ENCODE measurements at regions not wholly inside any gene's neighbourhood (a gene's known extent, or its start where the extent isn't known, plus 50 kb on each side); places are given as distances from the start of the nearest gene placed in this dataset.

DNA sequence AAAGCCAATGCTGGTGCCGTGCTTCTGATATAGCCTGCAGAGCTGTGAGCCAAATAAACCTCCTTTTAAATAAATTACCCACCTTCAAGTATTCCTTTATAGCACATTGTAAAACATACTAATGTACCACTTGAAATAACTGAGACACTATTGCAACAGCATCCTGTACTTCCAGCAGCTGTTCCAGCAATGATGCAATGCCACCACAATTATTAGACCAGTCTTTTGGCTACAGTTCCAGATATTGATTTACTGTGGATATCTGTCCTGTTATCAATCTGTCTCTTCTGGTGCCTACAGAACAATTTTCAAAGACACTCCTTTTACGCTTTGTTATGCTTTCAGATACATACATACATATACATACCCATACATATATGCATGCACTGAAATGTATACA lies 567.9 kb downstream of the TAF11L14 start (continued):
- no peak for TF ChIP-seq ZNF677 (tag by site-specific recombination; IDR thresholded peaks at IDR 0.05)
- TF ChIP-seq KLF16 (tag by site-specific recombination; IDR thresholded peaks at IDR 0.05): no peak
- TF ChIP-seq ZNF596 (tag by site-specific recombination; IDR thresholded peaks at IDR 0.05): no peak
- no peak for TF ChIP-seq GLI2 (tag by site-specific recombination; IDR thresholded peaks at IDR 0.05; ENCODE audit: borderline replicate concordance, low read depth)

DNA sequence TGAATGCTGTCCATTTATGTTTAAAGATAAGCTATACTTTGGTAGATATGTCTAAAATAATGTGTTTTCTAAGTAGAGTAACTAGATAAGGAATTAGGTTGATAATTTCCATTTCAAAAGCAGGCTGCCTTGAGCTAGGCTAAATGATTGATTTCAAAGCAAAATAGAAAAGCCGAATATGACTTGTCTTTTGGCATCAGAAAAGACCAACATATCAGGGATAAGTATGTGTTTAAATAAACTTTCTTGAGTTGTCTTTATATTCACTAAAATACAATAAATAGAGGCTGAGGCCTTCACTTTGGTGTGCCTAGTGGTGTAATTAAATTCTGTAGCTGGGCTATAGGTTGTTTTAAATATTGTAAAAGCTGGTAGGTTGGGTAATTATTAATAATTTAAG lies 569.0 kb downstream of the TAF11L14 start:
- ChIA-PET POLR2A (no interaction called here), CTCF (interaction anchor here (0.6 kb wide), 1 partner anchor 89 kb away, joined by 5 read pairs; no protein-coding TSS in a partner anchor)
- no peaks in the 10 kb centered on the region for H3K36me3 ChIP-seq (ENCODE audit: control insufficient read depth in 2 of 2, insufficient read depth in 1 of 2, low read length in 2 of 2)
- no peak overlapping the region for H3K27ac ChIP-seq (ENCODE audit: extremely low read depth, low read depth, low read length)
- H3K4me3 ChIP-seq (ENCODE audit: low read depth, low read length): no peak overlapping the region
- TF ChIP-seq, protein P1, sequence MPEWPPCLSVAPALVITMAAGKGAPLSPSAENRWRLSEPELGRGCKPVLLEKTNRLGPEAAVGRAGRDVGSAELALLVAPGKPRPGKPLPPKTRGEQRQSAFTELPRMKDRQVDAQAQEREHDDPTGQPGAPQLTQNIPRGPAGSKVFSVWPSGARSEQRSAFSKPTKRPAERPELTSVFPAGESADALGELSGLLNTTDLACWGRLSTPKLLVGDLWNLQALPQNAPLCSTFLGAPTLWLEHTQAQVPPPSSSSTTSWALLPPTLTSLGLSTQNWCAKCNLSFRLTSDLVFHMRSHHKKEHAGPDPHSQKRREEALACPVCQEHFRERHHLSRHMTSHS (tag by site-specific recombination; IDR thresholded peaks at IDR 0.05): no peak
- TF ChIP-seq SP3 (tag by site-specific recombination; IDR thresholded peaks at IDR 0.05) (no peak), KLF7 (tag by site-specific recombination; IDR thresholded peaks at IDR 0.05; ENCODE audit: borderline replicate concordance) (no peak), ZNF394 (tag by site-specific recombination; IDR thresholded peaks at IDR 0.05; ENCODE audit: borderline replicate concordance) (no peak), ZIC2 (tag by site-specific recombination; IDR thresholded peaks at IDR 0.05) (no peak), FEZF1 (tag by site-specific recombination; IDR thresholded peaks at IDR 0.05) (no peak), BCL11A (tag by site-specific recombination; IDR thresholded peaks at IDR 0.05; ENCODE audit: low read depth) (no peak), ZNF626 (tag by site-specific recombination; IDR thresholded peaks at IDR 0.05) (no peak), ZNF211 (tag by site-specific recombination; IDR thresholded peaks at IDR 0.05; ENCODE audit: low read depth) (no peak)
- TF ChIP-seq, protein P2, sequence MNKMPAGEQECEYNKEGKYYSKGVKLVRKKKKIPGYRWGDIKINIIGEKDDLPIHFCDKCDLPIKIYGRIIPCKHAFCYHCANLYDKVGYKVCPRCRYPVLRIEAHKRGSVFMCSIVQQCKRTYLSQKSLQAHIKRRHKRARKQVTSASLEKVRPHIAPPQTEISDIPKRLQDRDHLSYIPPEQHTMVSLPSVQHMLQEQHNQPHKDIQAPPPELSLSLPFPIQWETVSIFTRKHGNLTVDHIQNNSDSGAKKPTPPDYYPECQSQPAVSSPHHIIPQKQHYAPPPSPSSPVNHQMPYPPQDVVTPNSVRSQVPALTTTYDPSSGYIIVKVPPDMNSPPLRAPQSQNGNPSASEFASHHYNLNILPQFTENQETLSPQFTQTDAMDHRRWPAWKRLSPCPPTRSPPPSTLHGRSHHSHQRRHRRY (tag by site-specific recombination; IDR thresholded peaks at IDR 0.05): no peak
- TF ChIP-seq, protein P3, sequence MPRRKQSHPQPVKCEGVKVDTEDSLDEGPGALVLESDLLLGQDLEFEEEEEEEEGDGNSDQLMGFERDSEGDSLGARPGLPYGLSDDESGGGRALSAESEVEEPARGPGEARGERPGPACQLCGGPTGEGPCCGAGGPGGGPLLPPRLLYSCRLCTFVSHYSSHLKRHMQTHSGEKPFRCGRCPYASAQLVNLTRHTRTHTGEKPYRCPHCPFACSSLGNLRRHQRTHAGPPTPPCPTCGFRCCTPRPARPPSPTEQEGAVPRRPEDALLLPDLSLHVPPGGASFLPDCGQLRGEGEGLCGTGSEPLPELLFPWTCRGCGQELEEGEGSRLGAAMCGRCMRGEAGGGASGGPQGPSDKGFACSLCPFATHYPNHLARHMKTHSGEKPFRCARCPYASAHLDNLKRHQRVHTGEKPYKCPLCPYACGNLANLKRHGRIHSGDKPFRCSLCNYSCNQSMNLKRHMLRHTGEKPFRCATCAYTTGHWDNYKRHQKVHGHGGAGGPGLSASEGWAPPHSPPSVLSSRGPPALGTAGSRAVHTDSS (tag by site-specific recombination; IDR thresholded peaks at IDR 0.05): no peak
- H3K4me1 ChIP-seq (ENCODE audit: control insufficient read depth, insufficient read depth, low read length): no peaks in the 10 kb centered on the region
- H3K9me3 ChIP-seq (ENCODE audit: control insufficient read depth, insufficient read depth, low read depth, low read length): no peaks in the 10 kb centered on the region

DNA sequence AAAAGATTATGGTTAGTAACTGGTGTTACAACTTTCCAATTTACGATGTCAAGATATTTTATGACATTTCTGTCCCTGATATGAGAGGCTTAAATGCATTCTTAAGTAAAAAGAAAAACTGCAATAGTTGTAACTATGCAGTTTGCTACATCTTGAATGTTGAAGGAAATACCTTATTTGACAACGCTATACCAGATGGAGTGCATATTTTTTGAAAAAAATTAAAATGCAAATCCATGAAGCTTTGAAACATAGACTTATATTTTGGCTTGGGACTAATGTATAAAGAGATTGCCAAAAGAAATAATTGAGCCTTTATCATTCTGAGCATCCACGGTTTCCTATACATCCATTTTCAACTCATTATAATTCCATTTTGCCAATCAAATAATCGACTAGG lies 579.4 kb downstream of the TAF11L14 start:
- no peaks in the 10 kb centered on the region for H3K4me1 ChIP-seq (ENCODE audit: control insufficient read depth, insufficient read depth, low read length)
- POLR2A ChIA-PET: no interaction called here
- TF ChIP-seq ZNF121 (tag by site-specific recombination; IDR thresholded peaks at IDR 0.05): no peak
- TF ChIP-seq, protein P4, sequence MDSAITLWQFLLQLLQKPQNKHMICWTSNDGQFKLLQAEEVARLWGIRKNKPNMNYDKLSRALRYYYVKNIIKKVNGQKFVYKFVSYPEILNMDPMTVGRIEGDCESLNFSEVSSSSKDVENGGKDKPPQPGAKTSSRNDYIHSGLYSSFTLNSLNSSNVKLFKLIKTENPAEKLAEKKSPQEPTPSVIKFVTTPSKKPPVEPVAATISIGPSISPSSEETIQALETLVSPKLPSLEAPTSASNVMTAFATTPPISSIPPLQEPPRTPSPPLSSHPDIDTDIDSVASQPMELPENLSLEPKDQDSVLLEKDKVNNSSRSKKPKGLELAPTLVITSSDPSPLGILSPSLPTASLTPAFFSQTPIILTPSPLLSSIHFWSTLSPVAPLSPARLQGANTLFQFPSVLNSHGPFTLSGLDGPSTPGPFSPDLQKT (IDR thresholded peaks at IDR 0.05; ENCODE audit: borderline replicate concordance, low read depth, low read length): no peak
- TF ChIP-seq, protein P5, sequence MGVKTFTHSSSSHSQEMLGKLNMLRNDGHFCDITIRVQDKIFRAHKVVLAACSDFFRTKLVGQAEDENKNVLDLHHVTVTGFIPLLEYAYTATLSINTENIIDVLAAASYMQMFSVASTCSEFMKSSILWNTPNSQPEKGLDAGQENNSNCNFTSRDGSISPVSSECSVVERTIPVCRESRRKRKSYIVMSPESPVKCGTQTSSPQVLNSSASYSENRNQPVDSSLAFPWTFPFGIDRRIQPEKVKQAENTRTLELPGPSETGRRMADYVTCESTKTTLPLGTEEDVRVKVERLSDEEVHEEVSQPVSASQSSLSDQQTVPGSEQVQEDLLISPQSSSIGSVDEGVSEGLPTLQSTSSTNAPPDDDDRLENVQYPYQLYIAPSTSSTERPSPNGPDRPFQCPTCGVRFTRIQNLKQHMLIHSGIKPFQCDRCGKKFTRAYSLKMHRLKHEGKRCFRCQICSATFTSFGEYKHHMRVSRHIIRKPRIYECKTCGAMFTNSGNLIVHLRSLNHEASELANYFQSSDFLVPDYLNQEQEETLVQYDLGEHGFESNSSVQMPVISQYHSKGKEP (tag by site-specific recombination; IDR thresholded peaks at IDR 0.05): no peak
- no peak for TF ChIP-seq MYNN (tag by site-specific recombination; IDR thresholded peaks at IDR 0.05; ENCODE audit: borderline replicate concordance)
- no peak for TF ChIP-seq ZSCAN23 (tag by site-specific recombination; IDR thresholded peaks at IDR 0.05)
- no peak for TF ChIP-seq YY1 (tag by site-specific recombination; IDR thresholded peaks at IDR 0.05)
- no peak for TF ChIP-seq ZNF670 (tag by site-specific recombination; IDR thresholded peaks at IDR 0.05; ENCODE audit: low read depth)
- no peak for TF ChIP-seq ZNF274 (IDR thresholded peaks at IDR 0.05; ENCODE audit: low read length)
- TF ChIP-seq ZNF274 (tag by site-specific recombination; IDR thresholded peaks at IDR 0.05; ENCODE audit: borderline replicate concordance): no peak
- TF ChIP-seq ZNF394 (tag by site-specific recombination; IDR thresholded peaks at IDR 0.05; ENCODE audit: borderline replicate concordance): no peak
- no peak for TF ChIP-seq ZNF585B (tag by site-specific recombination; IDR thresholded peaks at IDR 0.05)
- TF ChIP-seq, protein P6, sequence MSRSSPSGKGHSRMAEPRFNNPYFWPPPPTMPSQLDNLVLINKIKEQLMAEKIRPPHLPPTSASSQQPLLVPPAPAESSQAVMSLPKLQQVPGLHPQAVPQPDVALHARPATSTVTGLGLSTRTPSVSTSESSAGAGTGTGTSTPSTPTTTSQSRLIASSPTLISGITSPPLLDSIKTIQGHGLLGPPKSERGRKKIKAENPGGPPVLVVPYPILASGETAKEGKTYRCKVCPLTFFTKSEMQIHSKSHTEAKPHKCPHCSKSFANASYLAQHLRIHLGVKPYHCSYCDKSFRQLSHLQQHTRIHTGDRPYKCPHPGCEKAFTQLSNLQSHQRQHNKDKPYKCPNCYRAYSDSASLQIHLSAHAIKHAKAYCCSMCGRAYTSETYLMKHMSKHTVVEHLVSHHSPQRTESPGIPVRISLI (tag by site-specific recombination; IDR thresholded peaks at IDR 0.05): no peak
- no peaks in the 10 kb centered on the region for H3K36me3 ChIP-seq (ENCODE audit: control insufficient read depth in 2 of 2, insufficient read depth in 1 of 2, low read length in 2 of 2)
- CTCF ChIA-PET: no interaction called here
- no peak overlapping the region for H3K4me3 ChIP-seq (ENCODE audit: low read depth, low read length)
- no peaks in the 10 kb centered on the region for H3K9me3 ChIP-seq (ENCODE audit: control insufficient read depth, insufficient read depth, low read depth, low read length)
- H3K27ac ChIP-seq (ENCODE audit: extremely low read depth, low read depth, low read length): no peak overlapping the region

Data from HEK293 (cell line).